ENCODE measurements at regions not wholly inside any gene's neighbourhood (a gene's known extent, or its start where the extent isn't known, plus 50 kb on each side); places are given as distances from the start of the nearest gene placed in this dataset.

GRCh38 chr10:3331690-3332230, 159.2 kb upstream of the PITRM1 start:
- TF ChIP-seq POLR2AphosphoS5 (IDR thresholded peaks at IDR 0.05; ENCODE audit: low read depth, low read length) (no peak), SIN3A (IDR thresholded peaks at IDR 0.05; ENCODE audit: borderline replicate concordance, insufficient read depth, low read length) (no peak), REST (IDR thresholded peaks at IDR 0.05; ENCODE audit: insufficient read depth in 1 of 2, low read depth in 2 of 2, low read length in 2 of 2) (no peak)
